Endothelial cell of umbilical vein (primary cell): ENCODE measurements at regions not wholly inside any gene's neighbourhood (a gene's known extent, or its start where the extent isn't known, plus 50 kb on each side); places are given as distances from the start of the nearest gene placed in this dataset.

Experiments used
- BruUV-seq: library from RNA; stranded (reverse); fragments of 400-500 nt; replicated peaks from 2 replicates; lab custom pipeline; 2021; lab: Mats Ljungman, UMichigan
- CTCF ChIA-PET: fragments of 300-600, 350-600 bp; sonication (Branson Sonifier 250); formaldehyde crosslinking; loops from one replicate; lab custom pipeline; 2021; ENCODE audit warnings: antibody characterized with exemption, inconsistent platforms; lab: Charles Lee
- POLR2A ChIA-PET: fragments of 300-600, 350-600 bp; sonication (Branson Sonifier 250); formaldehyde crosslinking; loops from one replicate; lab custom pipeline; 2021; ENCODE audit warnings: antibody characterized with exemption, inconsistent platforms; lab: Charles Lee
- DNase-seq: peaks from one replicate; pipeline ENCODE4 v3.0.0-alpha.2; 2011; ENCODE audit warnings: low read depth, low spot score
- FAIRE-seq: peaks from 2 replicates; lab custom pipeline; 2011; peaks lifted over from hg19 to GRCh38; lab: Jason Lieb, UNC
- H2AFZ ChIP-seq: 2 replicates; pipeline ENCODE4 v1.6.0; 2012; ENCODE audit warnings: low read depth, low read length, control low read depth, inconsistent platforms
- H3K27ac ChIP-seq: 2 replicates; pipeline ENCODE4 v1.5.1; 2011; ENCODE audit warnings: low read depth, mild to moderate bottlenecking, control low read depth, low read length, moderate library complexity; ENCODE audit not compliant: insufficient read depth
- H3K27me3 ChIP-seq, 2 experiments: 2 replicates each; pipeline versions ENCODE4 v1.6.0 to v1.6.1; 2011; ENCODE audit warnings: low read length in 2 of 2, mixed read lengths in 1 of 2; ENCODE audit not compliant: control insufficient read depth in 2 of 2, insufficient read depth in 2 of 2
- H3K36me3 ChIP-seq, 2 experiments: 2 replicates in 1 of 2; 3 replicates in 1 of 2; pipeline ENCODE4 v1.5.1; 2011; ENCODE audit warnings: low read length in 2 of 2, mild to moderate bottlenecking in 1 of 2, moderate library complexity in 1 of 2; ENCODE audit not compliant: control insufficient read depth in 2 of 2, insufficient read depth in 2 of 2; ENCODE audit errors: extremely low read depth in 1 of 2
- H3K4me1 ChIP-seq: 3 replicates; pipeline ENCODE4 v1.5.1; 2011; ENCODE audit warnings: mild to moderate bottlenecking, low read length; ENCODE audit not compliant: control insufficient read depth, insufficient read depth; ENCODE audit errors: extremely low read depth
- H3K4me2 ChIP-seq: 2 replicates; pipeline ENCODE4 v1.6.1; 2011; ENCODE audit warnings: low read length, control low read depth, mixed read lengths; ENCODE audit not compliant: insufficient read depth
- H3K4me3 ChIP-seq, 3 experiments: fragments of 200-600 bp in 1 of 3; sonication (generic), shearing (Covaris generic) in 1 of 3; replicated peaks in 1 of 3; 2 replicates each; pipeline ENCODE4 v1.5.1; 2011 to 2016; ENCODE audit warnings: control low read depth in 3 of 3, low read length in 3 of 3, mild to moderate bottlenecking in 2 of 3, inconsistent platforms in 1 of 3, low read depth in 1 of 3, moderate library complexity in 1 of 3; ENCODE audit not compliant: insufficient read depth in 1 of 3
- H3K79me2 ChIP-seq: 2 replicates; pipeline ENCODE4 v1.6.0; 2012; ENCODE audit warnings: low read length, inconsistent platforms; ENCODE audit not compliant: control insufficient read depth, insufficient read depth
- H3K9ac ChIP-seq: replicated peaks from 2 replicates; pipeline ENCODE3; 2011; ENCODE audit warnings: low read length, control low read depth; ENCODE audit not compliant: insufficient read depth; ENCODE audit errors: extremely low read depth
- H3K9me1 ChIP-seq: replicated peaks from 3 replicates; pipeline ENCODE4 v1.6.0; 2011; ENCODE audit warnings: mild to moderate bottlenecking, low read length; ENCODE audit not compliant: control insufficient read depth, insufficient read depth; ENCODE audit errors: extremely low read depth
- H3K9me3 ChIP-seq: replicated peaks from 2 replicates; pipeline ENCODE4 v1.5.1; 2012; ENCODE audit warnings: low read length, inconsistent platforms; ENCODE audit not compliant: control insufficient read depth, insufficient read depth
- H4K20me1 ChIP-seq: replicated peaks from 2 replicates; pipeline ENCODE3; 2011; ENCODE audit warnings: mild to moderate bottlenecking, low read length; ENCODE audit not compliant: control insufficient read depth, insufficient read depth; ENCODE audit errors: extremely low read depth
- EZH2 ChIP-seq: IDR thresholded peaks from 2 replicates; pipeline ENCODE4 v1.6.1; 2012; ENCODE audit warnings: borderline replicate concordance, low read depth, mild to moderate bottlenecking, moderate library complexity, low read length, inconsistent platforms; ENCODE audit not compliant: severe bottlenecking
- FOS ChIP-seq: IDR thresholded peaks from 2 replicates; pipeline ENCODE4 v1.6.1; 2011; ENCODE audit warnings: mild to moderate bottlenecking, low read length, moderate library complexity, borderline replicate concordance; ENCODE audit not compliant: insufficient read depth
- GATA2 ChIP-seq: IDR thresholded peaks from 2 replicates; pipeline ENCODE4 v1.7.0; 2011; ENCODE audit warnings: low read depth, mild to moderate bottlenecking, moderate library complexity, mixed read lengths, low read length; ENCODE audit not compliant: insufficient read length, insufficient read depth
- MYC ChIP-seq: IDR thresholded peaks from one replicate; pipeline ENCODE4 v1.6.1; 2011; ENCODE audit warnings: mild to moderate bottlenecking, low read depth, low read length
- POLR2A ChIP-seq: IDR thresholded peaks from 2 replicates; pipeline ENCODE4 v1.6.1; 2012; ENCODE audit warnings: low read depth, mild to moderate bottlenecking, control low read depth, low read length
- dilution Hi-C: fragments of 300-500 bp; cut with MboI; formaldehyde crosslinking; loops from one replicate; pipeline ENCODE4 v1.15.0; 2019; ENCODE audit warnings: low sequenced_read_pairs; ENCODE audit not compliant: extremely low pct_ligation_motif_present
- intact Hi-C: fragments of 100-400 bp; cut with micrococcal nuclease; formaldehyde crosslinking; loops from one replicate; pipeline ENCODE4 v1.10.0; 2022
- TF ChIP-seq, protein P1 (sequence below), 2 donors: IDR thresholded peaks; 1 replicate in 1 of 2; 2 replicates in 1 of 2; pipeline ENCODE4 v1.5.1; 2011; ENCODE audit warnings: low read length in 2 of 2, mild to moderate bottlenecking in 2 of 2, moderate library complexity in 2 of 2, control low read depth in 1 of 2, inconsistent platforms in 1 of 2, low read depth in 1 of 2; ENCODE audit not compliant: insufficient read depth in 1 of 2; ENCODE audit errors: extremely low read depth in 1 of 2
- TF ChIP-seq, protein P2 (sequence below): IDR thresholded peaks from 2 replicates; pipeline ENCODE4 v1.6.1; 2011; ENCODE audit not compliant: insufficient read depth, insufficient read length

DNA sequence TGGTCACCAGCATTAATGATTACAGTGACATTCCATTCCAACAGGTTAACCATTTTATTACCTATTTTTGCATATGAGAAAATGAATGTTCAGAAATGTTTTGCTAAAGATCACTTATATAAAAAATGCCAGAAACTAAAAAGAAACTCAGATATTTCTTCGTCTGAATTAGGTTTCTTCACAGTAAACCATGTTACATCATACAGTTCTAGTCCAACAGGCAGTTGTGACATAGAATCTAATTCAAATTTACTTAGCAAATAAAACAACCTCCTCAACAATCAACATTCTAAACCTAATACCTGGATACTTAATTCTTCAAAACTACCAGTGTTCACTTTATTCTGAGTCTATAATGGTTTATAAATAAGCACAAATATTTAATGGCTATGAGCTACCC lies 416.3 kb upstream of the LRRTM4 start:
- intact Hi-C loops (no loop called here), dilution Hi-C loops (no loop called here)
- Histone ChIP-seq H3K4me1 (no peaks in the 10 kb centered on the region), H3K4me3 (no peak overlapping the region), H3K36me3 (no peaks in the 10 kb centered on the region), H3K9me1 (no peaks in the 10 kb centered on the region), H4K20me1 (no peaks in the 10 kb centered on the region), H3K27ac (no peak overlapping the region), H3K27me3 (no peaks in the 10 kb centered on the region), H3K79me2 (no peaks in the 10 kb centered on the region), H3K4me2 (no peak overlapping the region), H2AFZ (no peak overlapping the region), H3K9me3 (no peaks in the 10 kb centered on the region), H3K9ac (no peak overlapping the region)
- CTCF ChIA-PET, result no interaction called here
- no peak for FAIRE-seq
- TF ChIP-seq, protein P1, sequence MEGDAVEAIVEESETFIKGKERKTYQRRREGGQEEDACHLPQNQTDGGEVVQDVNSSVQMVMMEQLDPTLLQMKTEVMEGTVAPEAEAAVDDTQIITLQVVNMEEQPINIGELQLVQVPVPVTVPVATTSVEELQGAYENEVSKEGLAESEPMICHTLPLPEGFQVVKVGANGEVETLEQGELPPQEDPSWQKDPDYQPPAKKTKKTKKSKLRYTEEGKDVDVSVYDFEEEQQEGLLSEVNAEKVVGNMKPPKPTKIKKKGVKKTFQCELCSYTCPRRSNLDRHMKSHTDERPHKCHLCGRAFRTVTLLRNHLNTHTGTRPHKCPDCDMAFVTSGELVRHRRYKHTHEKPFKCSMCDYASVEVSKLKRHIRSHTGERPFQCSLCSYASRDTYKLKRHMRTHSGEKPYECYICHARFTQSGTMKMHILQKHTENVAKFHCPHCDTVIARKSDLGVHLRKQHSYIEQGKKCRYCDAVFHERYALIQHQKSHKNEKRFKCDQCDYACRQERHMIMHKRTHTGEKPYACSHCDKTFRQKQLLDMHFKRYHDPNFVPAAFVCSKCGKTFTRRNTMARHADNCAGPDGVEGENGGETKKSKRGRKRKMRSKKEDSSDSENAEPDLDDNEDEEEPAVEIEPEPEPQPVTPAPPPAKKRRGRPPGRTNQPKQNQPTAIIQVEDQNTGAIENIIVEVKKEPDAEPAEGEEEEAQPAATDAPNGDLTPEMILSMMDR (IDR thresholded peaks at IDR 0.05; ENCODE audit: extremely low read depth in 1 of 2, insufficient read depth in 1 of 2, low read depth in 1 of 2, low read length in 2 of 2), result no peak
- no peak for TF ChIP-seq GATA2
- no peak for DNase-seq
- no TSS peak for BruUV-seq
- POLR2A ChIA-PET, result no interaction called here

DNA sequence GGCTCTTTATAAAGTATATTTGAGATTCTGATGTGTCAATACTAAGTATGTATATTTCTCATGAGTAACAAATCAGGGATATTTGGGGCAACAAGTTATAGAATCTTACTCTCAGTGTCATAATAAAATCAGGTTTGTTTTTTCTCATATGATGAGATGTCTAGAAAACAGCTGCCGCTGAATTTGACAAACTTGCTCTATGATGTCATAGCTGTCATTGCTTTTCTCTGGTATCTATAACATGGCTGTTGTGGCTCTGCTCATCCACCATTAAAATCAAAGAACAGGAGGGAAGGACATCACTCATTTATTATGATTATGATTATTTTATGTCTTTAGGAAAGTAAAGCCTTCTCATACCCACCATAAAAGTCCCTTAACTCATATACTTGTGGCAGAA lies 417.2 kb upstream of the LRRTM4 start:
- Histone ChIP-seq H3K4me3 (no peak overlapping the region), H2AFZ (no peak overlapping the region), H4K20me1 (no peaks in the 10 kb centered on the region), H3K4me2 (no peak overlapping the region), H3K27ac (no peak overlapping the region), H3K4me1 (no peaks in the 10 kb centered on the region), H3K9ac (no peak overlapping the region), H3K79me2 (no peaks in the 10 kb centered on the region), H3K36me3 (no peaks in the 10 kb centered on the region), H3K27me3 (no peaks in the 10 kb centered on the region), H3K9me3 (no peaks in the 10 kb centered on the region), H3K9me1 (no peaks in the 10 kb centered on the region)
- TF ChIP-seq POLR2A (no peak), MYC (no peak), EZH2 (no peak), FOS (no peak)
- TF ChIP-seq, protein P2, sequence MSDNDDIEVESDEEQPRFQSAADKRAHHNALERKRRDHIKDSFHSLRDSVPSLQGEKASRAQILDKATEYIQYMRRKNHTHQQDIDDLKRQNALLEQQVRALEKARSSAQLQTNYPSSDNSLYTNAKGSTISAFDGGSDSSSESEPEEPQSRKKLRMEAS, result no peak
- dilution Hi-C loops (no loop called here), intact Hi-C loops (no loop called here)
- no TSS peak for BruUV-seq
- ChIA-PET POLR2A (no interaction called here), CTCF (no interaction called here)
- no peak for FAIRE-seq
- DNase-seq, result no peak
